Amniotic stem cell (primary cell): ENCODE measurements at regions not wholly inside any gene's neighbourhood (a gene's known extent, or its start where the extent isn't known, plus 50 kb on each side); places are given as distances from the start of the nearest gene placed in this dataset.

Source experiments
- DNase-seq: peaks from one replicate; lab custom pipeline; 2025; lab: John Stamatoyannopoulos, UW

- no peak for DNase-seq
These were observed 154.6 kb downstream of the COPRS start for GRCh38 chr17:31704483-31704882.

- DNase-seq: no peak
These were observed 157.0 kb downstream of the COPRS start for GRCh38 chr17:31702041-31702440.

GRCh38 chr17:31700973-31701372 is 158.1 kb downstream of the COPRS start:
- DNase-seq: no peak

GRCh38 chr17:31699886-31700285 is 159.2 kb downstream of the COPRS start:
- no peak for DNase-seq

- DNase-seq: no peak
These were observed 159.8 kb downstream of the COPRS start for GRCh38 chr17:31699281-31699680.

GRCh38 chr17:31698751-31699150 is 160.3 kb downstream of the COPRS start:
- DNase-seq: no peak

- DNase-seq: no peak
These were observed 161.2 kb downstream of the COPRS start for GRCh38 chr17:31697838-31698237.

- no peak for DNase-seq
These were observed 162.2 kb downstream of the COPRS start for GRCh38 chr17:31696703-31697325.

- peak; percentile 80 for DNase-seq
These were observed 162.9 kb downstream of the COPRS start for GRCh38 chr17:31696184-31696602.

GRCh38 chr17:31695456-31696090 is 163.5 kb downstream of the COPRS start:
- DNase-seq: peak; percentile 37

- no peak for DNase-seq
These were observed 165.4 kb downstream of the COPRS start for GRCh38 chr17:31693433-31694220.

GRCh38 chr17:31692632-31693031 is 166.4 kb downstream of the COPRS start:
- DNase-seq: no peak

- DNase-seq: no peak
These were observed 167.0 kb downstream of the COPRS start for GRCh38 chr17:31692027-31692426.

- no peak for DNase-seq
These were observed 167.7 kb downstream of the COPRS start for GRCh38 chr17:31691251-31691905.

GRCh38 chr17:31690151-31690551 is 168.9 kb downstream of the COPRS start:
- DNase-seq: no peak

- DNase-seq: no peak
These were observed 170.3 kb downstream of the COPRS start for GRCh38 chr17:31688701-31689100.

- DNase-seq: no peak
These were observed 171.4 kb downstream of the COPRS start for GRCh38 chr17:31687505-31688126.

- DNase-seq: no peak
These were observed 172.5 kb downstream of the COPRS start for GRCh38 chr17:31686495-31686894.

GRCh38 chr17:31684901-31685300 is 174.1 kb downstream of the COPRS start:
- no peak for DNase-seq

GRCh38 chr17:31680126-31680525 is 178.9 kb downstream of the COPRS start:
- DNase-seq: no peak

GRCh38 chr17:31679667-31680066 is 179.4 kb downstream of the COPRS start:
- no peak for DNase-seq

GRCh38 chr17:31678431-31678830 is 180.6 kb downstream of the COPRS start:
- no peak for DNase-seq
